Endothelial cell of umbilical vein (primary cell): ENCODE measurements at regions not wholly inside any gene's neighbourhood (a gene's known extent, or its start where the extent isn't known, plus 50 kb on each side); places are given as distances from the start of the nearest gene placed in this dataset.

Experiments
- CTCF ChIP-seq, 2 donors: IDR thresholded peaks; 1 replicate in 1 of 2; 2 replicates in 1 of 2; pipeline ENCODE4 v1.5.1; 2011; ENCODE audit warnings: low read length in 2 of 2, mild to moderate bottlenecking in 2 of 2, moderate library complexity in 2 of 2, control low read depth in 1 of 2, inconsistent platforms in 1 of 2, low read depth in 1 of 2; ENCODE audit not compliant: insufficient read depth in 1 of 2; ENCODE audit errors: extremely low read depth in 1 of 2
- EZH2 ChIP-seq: IDR thresholded peaks from 2 replicates; pipeline ENCODE4 v1.6.1; 2012; ENCODE audit warnings: borderline replicate concordance, low read depth, mild to moderate bottlenecking, moderate library complexity, low read length, inconsistent platforms; ENCODE audit not compliant: severe bottlenecking
- FOS ChIP-seq: IDR thresholded peaks from 2 replicates; pipeline ENCODE4 v1.6.1; 2011; ENCODE audit warnings: mild to moderate bottlenecking, low read length, moderate library complexity, borderline replicate concordance; ENCODE audit not compliant: insufficient read depth
- GATA2 ChIP-seq: IDR thresholded peaks from 2 replicates; pipeline ENCODE4 v1.7.0; 2011; ENCODE audit warnings: low read depth, mild to moderate bottlenecking, moderate library complexity, mixed read lengths, low read length; ENCODE audit not compliant: insufficient read length, insufficient read depth
- JUN ChIP-seq: IDR thresholded peaks from 2 replicates; pipeline ENCODE4 v1.6.1; 2011; ENCODE audit warnings: borderline replicate concordance, low read depth; ENCODE audit not compliant: insufficient read length, insufficient read depth
- MAX ChIP-seq: IDR thresholded peaks from 2 replicates; pipeline ENCODE4 v1.6.1; 2011; ENCODE audit not compliant: insufficient read depth, insufficient read length
- MYC ChIP-seq: IDR thresholded peaks from one replicate; pipeline ENCODE4 v1.6.1; 2011; ENCODE audit warnings: mild to moderate bottlenecking, low read depth, low read length
- POLR2A ChIP-seq: IDR thresholded peaks from 2 replicates; pipeline ENCODE4 v1.6.1; 2012; ENCODE audit warnings: low read depth, mild to moderate bottlenecking, control low read depth, low read length
- POLR2AphosphoS5 ChIP-seq: IDR thresholded peaks from 2 replicates; pipeline ENCODE4 v1.6.1; 2012; ENCODE audit warnings: low read depth, mild to moderate bottlenecking, control low read depth, low read length, moderate library complexity; ENCODE audit not compliant: insufficient read depth

GRCh38 chr21:21682172-21682571 lies 684.0 kb downstream of the NCAM2 start:
- TF ChIP-seq MYC (no peak), CTCF (IDR thresholded peaks at IDR 0.05; ENCODE audit: extremely low read depth in 1 of 2, insufficient read depth in 1 of 2, low read depth in 1 of 2, low read length in 2 of 2) (no peak), POLR2A (no peak), JUN (no peak), EZH2 (no peak), POLR2AphosphoS5 (no peak), MAX (no peak), FOS (no peak), GATA2 (no peak)
